NCI-H1105 (cell line): ENCODE measurements at regions not wholly inside any gene's neighbourhood (a gene's known extent, or its start where the extent isn't known, plus 50 kb on each side); places are given as distances from the start of the nearest gene placed in this dataset.

Source experiments
- DNase-seq: peaks from one replicate; lab custom pipeline; 2025; lab: John Stamatoyannopoulos, UW

DNA sequence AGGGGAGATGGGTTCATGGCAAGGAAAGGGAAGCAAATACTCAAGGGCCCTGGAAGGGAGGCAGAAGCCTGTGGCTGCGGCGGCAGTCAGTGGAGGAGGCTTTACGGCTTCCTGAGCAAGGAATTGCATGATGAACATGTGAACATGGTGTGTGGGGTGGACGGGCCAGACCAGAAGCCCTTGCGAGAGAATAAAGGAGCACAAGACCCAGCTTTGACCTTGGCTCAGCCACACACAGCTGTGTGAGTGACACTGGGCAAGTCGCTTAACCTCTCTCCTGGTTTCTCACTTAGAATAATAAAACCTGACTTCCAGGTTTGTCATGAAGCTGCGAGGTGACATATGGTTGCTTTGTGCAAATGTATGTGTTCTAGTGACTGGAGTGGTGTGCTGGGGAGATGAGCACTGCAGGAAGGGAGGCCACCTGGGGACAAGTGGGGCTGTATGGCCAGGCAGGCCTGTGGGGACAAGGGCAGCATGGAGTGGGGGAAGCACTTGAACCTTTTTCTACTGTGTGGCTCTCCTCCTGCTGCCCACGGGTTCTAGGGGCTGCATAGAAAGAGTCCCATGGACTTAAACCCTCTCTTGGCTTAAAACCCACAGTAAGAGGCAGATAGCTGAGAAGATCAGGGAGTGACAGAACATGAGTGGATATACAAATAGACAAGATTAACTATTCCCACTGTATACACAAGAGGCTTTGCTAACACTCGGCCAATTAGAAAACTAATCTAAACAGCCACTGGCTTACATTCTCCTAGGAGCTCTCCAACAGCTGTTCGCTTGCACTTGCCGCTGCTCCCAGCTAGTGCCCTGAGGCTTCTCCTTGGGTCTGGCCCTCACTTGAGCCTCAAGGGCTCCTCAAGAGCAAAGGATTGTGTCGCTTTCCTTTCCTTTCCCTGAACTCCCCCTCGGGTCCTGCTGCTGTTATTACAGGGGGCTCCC lies 67.3 kb upstream of the CDON start:
- DNase-seq: no peak

DNA sequence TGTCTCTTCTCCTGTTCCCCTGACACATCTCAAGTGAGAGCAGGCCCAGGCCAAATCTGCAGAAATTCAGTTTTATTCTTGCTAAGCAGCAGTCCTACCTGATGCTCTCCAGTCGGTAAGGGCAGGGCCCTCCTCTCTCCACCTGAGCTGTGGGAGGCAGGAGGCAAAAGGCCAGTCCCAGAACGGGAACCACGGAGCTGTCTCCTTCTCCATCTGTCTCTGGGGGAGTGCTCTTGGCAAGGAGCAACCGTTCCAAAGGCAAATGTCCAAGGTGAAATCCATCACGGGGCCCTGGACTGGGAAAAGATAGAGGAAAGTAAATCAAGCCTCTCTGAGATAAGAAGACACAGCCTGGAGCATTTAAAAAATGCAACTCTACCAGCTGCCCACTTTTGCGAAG lies 65.2 kb upstream of the CDON start:
- no peak for DNase-seq

DNA sequence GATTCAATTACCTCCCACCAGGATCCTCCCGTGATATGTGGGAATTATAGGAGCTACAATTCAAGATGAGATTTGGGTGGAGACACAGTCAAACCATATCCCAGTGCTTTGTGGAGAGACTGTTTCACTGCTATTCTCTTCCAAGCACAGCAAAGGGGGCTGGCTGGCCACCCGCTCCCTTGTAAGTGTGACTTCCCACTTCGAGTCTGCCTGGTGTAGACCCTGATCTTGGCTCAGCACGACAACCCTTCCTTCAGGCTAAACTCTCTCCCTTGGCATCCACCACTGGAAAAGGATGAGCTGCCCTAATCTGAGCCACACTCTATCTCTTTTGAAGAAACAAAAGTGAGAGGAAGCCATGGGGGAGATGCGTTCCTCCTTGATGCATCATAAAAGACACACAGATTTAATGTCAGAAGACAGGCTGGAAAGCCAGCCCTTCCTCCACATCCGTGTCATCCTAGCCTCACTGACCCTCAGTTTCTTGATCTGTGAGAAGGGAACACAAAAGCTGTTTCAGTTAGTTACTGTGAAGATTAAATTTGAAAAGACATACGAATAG lies 64.7 kb upstream of the CDON start:
- DNase-seq: no peak

DNA sequence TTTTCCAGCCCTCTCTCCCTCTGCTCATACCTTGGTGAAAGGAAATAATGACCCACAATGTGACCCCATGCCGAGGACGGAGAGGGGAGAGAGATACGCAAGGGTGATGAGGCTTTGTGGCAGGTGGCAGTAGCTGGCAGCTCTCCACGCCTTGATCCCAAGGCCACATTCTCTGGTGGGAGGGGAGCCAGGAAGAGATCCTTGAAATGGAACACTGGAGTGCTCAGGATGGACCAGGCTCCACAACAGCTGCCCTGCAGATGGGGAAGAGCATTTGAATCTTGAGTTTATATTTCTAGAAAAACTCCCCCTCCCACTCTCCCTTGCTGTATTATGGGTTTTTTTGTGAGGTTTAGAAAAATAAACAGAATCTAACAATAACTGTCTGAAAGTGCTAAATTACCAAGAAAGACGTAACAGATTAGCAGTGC lies 61.6 kb upstream of the CDON start:
- DNase-seq: peak; percentile 49

DNA sequence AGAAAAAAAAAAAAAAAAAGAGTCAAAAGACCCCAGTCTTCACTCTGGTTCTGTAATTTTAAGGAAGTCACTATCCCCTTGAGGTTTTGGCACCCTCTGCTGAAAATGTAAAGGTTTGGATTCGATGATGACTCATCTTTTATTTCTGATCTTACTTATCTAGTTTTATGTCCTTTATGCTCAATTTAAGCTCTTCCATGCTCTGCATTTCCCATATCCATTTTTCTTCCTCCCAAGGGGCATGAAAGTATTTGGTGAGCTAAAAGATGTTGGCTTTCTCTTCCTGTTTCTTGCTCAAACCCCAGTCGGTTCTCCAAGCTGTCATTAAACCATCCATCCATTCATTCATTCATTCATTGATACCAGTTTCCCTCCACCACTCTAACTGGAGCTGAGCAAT lies 61.0 kb upstream of the CDON start:
- no peak for DNase-seq

DNA sequence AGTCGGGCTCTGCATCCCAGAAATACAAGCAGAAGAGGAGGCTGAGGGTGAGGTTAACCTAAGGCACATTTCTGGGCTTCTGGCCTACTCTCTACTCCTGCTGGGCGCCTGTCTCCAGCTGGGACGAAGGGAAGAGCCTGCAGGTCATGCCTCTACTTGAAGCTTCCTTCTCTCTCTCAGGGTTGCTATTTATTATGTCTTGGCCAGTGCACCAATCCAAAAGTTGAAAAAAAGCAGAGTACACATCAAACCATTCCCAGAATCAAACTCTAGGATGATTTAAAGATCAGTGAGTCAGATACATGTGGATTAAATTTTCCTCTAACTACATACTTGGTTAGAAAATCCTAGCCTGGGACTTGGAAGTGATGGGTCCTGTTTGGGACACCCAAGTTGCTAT lies 60.2 kb upstream of the CDON start:
- DNase-seq: no peak

DNA sequence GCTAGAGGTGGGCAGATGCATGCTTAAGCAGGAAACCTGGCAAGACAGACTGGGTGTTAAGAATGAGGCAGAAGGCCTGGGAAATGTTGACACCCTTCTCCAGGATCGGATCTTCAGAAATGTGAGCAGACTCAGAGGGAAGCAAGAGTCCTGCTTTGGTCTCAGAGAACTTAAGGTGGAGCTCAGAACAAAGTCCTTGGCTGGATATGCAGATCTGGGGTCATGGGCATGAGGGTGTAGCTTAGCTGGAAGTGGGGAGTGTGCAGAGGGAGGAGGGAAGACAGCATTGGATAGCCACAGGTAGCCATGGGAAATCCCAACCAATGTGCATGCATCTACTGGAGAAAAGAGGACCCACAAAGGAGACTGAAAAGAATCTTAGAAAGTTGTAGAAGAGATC lies 58.6 kb upstream of the CDON start:
- DNase-seq: no peak

DNA sequence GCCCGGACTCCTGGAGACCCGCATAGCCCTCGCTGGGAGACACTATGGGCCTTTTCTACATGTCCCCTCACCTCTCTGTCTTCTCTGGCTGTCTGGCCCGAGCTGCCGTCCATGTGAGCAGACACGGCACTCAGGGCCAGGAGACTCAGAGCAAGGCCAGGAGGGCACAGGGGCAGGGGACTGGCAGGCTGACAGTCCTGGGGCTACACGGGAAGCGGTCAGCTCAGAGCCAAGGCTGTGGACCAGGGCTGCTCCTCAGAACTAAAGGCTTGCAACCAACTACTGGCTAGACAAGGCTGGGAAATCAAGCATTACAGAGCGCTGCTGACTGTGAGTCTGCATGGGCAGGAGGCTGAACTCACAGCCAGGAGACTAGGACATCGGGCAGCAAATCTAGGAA lies 56.1 kb upstream of the CDON start:
- DNase-seq: no peak

DNA sequence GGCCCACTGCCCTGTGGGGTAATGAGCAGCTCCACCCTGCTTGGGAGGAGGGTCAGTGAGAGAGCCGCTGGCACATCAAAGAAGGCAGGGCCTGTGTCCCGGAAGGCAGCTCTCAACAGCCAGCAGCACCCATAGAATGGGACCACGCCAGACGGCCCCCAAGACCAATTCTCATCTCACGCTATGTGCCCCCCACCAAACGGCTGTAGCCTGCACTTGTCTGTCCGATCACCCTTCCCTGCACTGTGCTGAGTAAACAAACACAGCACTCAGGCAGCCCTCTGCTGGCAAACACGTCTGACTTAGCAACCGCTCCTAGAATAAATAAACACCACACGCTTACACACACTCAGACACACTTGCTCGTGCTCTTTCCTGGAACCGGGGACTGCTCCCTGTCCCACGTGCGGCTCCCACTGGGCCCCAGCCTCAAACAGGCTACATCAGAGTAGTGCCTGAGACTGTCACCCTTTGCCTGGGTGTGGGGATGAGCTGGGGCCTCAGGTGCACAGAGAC lies 53.2 kb upstream of the CDON start:
- peak; percentile 94 for DNase-seq

DNA sequence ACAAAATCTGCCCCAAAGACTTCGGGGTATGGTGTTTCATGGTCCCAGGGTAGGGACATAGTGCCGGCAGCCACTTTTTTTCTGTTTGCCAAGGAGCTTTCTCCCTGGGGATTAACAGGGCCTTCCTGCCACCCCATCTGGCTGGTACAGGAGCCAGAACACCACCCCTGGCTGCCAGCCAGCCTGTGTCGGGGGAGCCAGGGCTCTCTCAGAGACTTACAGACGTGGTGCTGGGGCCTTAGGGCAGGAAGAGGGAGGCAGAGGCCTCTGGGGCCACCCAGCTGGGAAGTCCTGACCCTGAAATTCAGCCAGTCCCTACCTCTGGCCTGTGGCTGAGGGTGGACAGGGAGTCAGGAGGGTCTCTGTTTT lies 52.4 kb upstream of the CDON start:
- peak; percentile 98 for DNase-seq

DNA sequence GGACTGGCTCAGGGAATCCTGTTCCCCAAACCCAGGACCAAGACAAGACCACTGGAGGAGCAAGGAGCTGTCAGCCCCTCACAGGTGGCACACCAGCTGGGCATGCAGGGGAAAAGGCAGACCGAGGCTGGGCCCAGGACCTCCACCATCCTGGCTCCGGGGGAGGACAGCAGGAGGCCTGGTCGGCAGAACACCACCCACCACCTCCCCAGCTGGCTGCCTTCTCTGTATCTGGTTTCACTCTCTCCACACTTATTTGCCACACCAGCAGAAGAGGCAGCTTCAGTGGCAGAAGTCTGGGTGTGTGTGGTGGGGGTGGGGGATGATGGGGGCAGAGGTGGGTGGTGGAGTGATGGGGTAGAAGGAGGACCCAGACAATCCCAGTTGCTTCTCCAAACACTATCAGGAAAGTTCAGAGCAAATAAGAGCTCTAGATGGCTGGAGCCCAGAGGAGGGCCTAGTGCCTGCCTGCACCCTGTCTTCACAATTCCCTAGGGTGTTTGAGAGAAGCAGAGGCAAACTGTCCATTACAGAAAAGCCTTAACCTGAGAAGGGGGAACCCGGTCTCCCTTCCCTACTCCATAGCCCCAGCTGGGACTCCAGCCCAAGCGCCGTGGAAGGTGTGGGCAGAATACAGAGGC lies 51.9 kb upstream of the CDON start:
- DNase-seq: no peak

DNA sequence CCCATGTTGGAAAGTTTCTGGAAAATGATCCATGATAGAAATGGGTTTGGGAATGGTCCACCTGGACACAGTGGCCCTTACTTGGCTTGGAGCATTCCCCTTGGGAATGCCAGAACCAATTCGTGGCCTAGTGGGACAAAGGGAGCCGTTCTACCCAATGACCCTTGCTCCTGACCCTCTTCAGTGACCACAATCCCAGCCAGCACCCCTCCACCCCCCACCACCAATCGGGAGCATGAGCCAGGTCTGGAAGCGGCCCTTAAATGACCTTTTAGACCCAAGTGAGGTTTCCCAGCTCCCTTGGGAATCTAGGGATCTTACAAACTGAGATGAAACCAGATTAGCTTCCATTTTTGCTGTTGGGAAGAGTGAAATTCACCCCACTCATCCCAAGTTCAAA lies 51.3 kb upstream of the CDON start:
- no peak for DNase-seq

DNA sequence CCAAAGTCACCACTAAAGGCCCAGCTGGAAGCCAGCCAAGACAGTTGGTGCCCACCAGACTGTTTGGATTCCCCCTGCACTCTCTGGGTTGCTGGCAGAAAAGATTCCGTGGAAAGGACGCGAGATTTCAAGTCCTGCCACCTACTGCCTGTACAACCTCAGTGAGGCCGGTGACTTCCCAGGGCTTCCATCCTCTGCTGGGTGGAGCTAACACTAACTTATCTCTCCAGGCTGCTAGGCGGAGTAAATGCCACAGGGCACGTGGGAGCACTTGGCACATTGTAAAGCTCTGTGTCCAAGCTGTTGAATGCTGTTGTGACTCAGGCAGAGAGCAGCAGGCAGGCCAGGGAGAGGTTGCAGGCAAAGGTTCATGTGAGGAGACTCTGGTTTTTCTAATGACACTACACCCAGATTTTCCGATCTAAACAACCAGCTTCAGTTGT lies 50.9 kb upstream of the CDON start:
- DNase-seq: peak; percentile 62

DNA sequence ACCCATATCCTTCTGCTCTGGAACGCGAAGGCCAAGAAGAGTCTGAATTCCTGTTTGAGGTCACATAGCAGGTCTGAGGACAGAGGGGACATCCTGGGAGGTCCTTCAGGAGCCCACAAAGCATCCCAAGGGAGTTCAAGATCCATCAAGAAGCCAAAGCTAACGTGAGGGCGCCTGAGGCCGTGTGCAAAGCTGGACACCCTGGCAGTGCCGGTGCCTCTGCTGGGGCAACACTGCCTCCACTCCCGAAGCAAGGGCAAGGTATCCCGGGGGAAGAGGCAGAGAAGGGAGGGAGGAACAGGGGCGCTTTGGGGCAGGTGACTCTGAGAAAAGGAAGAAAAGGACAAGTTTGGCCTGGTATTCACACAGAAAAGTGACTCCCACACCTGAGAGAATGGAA lies 50.3 kb upstream of the CDON start:
- DNase-seq: no peak

DNA sequence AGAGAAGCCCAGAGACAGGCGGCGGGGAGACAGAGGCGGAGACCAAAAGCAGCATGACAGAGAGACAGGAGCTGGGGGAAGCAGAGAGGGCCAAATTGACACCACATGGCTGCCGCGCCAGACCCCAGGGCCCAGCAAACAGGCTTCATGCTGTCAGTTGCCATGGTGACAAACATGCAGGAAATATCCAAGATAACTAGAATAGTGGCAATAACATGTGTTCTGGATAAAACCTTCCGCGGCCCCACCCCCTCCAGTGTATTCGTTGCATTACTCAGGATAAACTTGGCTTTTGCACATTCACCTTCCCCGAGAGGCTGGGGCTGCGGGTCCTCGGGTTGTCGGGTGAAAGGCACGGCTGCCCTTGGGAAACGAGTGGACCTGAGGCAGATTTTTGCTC lies 49.9 kb upstream of the CDON start:
- DNase-seq: no peak
